ENCODE measurements at regions not wholly inside any gene's neighbourhood (a gene's known extent, or its start where the extent isn't known, plus 50 kb on each side); places are given as distances from the start of the nearest gene placed in this dataset.
"Not testable (repeated sequence)": the region's sequence is repeated elsewhere in the genome, so short reads cannot be mapped to it uniquely, and the experiment has no call there.

DNA sequence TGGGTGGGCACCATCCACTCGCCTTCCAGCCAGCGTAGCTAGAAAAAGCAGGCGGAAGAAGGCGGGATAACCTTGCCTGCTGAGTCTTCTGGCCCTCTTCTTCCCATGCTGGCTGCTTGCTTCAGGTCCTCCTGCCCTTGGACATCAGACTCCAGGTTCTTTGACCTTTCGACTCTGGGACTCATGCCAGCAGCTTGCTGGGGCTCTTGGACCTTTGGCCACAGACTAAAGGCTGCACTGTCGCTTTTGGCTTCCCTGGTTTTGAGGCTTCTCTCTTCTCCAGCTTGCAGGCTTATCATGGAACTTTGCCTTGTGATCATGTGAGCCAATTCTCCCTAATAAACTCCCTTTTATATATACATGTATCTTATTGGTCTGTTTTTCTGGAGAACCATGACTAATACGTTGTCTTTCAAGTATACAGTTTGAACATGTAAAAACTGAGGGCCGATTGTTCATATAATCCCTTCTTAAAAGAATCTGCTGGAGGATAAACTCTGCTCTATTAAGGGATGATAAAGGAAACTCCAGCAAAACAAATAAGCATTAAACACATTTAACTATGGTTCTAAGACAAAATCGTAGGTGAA, 116.6 kb upstream of the LCORL start:
- DNase-seq (ENCODE audit: low read depth), result no peak

DNA sequence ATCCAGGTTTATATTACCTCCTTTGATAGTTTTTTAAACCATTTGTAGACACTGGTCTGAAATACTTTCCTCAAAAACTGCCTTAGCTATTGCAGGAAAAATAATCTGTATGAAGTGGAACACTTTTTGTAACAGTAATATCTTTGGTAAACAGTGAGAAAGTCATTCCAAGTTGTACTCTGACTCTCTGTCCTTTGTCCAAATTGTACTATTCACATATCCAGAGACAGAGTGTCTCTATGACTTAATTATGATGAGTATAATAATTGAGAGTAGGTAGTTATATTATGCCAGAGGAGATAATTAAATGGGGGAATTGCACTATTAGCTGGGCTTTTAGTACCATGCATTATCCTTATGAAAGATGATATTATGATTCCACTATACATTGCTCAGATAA, 112.6 kb upstream of the LCORL start:
- no peak for DNase-seq (ENCODE audit: low read depth)

DNA sequence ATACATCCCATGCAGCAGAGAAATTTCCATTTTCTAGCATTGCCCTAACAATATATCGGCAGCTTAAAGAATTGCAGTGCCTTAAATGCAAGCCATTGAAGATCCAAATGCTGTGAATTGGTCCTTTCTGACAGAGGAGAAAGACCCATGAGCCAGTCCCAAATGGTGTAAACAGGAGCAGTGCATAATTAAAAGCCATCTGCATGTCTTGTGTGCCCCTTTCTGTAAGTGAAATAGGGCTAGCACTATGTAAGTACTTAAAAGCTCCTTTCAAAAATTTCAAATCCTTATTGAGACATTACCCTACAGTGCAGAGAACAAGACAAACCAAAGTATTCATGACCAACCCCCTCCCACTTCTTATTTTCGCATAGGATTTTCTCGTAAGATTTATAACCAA, 108.7 kb upstream of the LCORL start:
- DNase-seq (ENCODE audit: low read depth), result no peak

DNA sequence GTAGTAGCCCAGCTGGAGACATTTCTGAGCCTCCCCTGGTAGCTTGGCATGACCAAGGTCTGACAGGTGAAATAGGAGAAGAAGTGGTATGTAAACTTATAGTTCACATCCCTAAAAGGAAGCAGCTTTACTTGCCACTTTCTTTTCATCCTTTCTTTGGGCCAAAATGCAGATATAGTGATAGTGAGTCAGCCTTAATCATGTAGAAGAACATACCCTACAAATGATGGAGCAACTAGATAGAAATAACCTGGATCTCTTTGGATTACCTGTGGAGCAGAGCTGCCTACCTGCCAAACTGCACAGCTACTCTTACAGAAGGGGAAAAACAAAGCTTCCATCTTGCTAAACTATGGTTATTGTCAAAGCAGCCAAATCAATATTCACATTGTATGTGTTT, 106.7 kb upstream of the LCORL start:
- no peak for DNase-seq (ENCODE audit: low read depth)

DNA sequence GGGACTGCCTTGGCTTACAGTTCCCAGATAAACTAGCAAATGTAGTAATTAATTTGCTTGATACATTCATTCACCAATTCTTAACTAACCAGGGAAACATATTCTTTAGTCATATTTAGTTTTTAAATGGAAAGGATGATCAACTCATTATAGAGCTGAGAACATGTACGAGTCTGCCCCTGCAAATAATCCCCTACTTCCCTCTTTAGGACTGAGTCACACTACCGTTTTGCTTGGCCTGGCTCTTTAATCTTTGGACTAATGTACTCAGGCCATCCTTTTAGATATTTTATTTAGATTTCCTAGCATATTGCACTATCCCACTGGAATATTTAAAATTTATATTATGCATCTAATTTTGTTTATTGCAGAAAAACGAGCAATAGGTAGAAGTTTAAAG, 105.5 kb upstream of the LCORL start:
- DNase-seq (ENCODE audit: low read depth), result no peak

DNA sequence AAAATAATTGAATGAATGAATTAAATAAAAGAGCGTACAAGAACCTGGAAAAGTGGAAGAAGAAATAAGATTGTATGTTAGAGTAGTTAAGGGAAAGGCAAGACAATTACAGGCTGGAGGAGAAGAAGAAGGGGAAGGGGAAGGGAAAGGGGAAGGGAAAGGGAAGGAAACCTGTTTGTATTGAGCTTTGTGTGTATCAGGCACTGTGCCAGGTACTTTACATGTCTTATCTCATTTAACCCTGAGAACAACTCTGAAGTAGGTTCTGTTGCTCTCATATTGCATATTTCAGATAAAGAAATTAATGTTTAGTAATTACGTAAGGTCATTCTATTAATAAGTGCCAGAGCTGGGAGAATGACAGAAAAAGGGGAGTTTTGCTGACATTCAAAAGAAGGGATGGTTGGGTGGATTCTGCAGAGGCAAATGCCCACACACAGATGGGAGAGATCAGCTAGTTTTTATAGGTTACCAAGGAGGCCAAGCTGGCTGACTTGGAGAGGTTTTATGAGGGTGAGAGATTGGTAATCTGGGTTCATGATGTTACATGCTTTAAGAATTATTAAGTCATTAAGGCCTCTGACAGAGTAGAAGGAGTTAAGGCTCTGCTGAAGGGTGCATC, 92.3 kb upstream of the LCORL start:
- DNase-seq (ENCODE audit: low read depth), result no peak

DNA sequence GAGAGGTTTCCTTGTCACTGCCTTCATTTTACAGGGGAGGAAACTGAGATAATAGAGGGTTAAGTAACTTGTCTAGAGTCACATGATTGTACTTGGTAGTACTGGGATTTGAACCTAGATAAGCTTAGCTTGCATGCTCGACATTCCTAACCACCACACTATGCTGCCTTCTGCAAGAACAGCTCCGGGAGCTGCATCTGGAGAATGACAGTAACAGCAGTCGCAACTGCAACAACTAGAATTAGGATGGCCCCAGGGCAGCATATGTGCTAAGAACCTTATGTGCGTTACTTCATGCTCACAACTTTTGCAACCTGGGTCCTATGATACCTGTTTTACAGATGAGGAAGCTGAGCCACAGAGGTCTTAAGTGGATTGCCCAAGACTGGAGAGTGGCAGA, 89.5 kb upstream of the LCORL start:
- no peak for DNase-seq (ENCODE audit: low read depth)

DNA sequence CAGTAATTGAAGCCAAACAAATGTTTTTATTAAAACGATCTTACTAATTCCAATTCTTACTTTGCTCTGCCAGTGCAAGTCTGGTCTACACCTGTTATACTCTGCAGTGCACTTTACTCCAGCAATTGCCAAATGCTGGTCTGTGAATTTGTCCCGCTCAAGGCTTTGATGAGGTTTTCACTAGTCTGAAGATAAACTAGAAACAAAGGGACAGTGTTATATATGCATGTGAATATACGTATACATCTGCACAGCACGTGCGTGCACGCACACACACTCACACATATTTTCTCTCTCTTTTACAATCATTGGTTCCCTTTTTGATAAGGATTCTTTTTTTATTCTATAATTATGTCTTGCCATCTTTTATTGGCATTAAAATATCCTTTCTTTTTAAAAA, 88.5 kb upstream of the LCORL start:
- no peak for DNase-seq (ENCODE audit: low read depth)

DNA sequence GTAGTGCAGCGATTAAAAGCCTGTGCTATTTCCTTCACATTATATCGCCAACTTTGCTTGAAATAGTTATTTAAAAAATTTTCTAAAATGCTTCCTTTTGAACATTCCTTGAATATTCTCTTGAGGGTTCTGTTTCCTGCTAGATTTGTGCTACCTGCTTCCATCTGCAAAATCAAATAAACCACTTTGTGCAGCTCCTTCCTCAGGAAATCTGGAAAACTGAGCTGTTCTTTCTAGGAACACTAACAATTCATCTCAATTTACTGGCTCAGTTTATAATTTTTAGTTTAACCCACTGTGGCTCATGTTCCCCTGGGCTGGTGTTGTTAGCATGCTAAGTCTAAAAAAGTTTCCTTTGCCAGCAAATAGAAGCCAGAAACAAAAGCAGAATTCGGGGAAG, 88.1 kb upstream of the LCORL start:
- DNase-seq (ENCODE audit: low read depth), result no peak

DNA sequence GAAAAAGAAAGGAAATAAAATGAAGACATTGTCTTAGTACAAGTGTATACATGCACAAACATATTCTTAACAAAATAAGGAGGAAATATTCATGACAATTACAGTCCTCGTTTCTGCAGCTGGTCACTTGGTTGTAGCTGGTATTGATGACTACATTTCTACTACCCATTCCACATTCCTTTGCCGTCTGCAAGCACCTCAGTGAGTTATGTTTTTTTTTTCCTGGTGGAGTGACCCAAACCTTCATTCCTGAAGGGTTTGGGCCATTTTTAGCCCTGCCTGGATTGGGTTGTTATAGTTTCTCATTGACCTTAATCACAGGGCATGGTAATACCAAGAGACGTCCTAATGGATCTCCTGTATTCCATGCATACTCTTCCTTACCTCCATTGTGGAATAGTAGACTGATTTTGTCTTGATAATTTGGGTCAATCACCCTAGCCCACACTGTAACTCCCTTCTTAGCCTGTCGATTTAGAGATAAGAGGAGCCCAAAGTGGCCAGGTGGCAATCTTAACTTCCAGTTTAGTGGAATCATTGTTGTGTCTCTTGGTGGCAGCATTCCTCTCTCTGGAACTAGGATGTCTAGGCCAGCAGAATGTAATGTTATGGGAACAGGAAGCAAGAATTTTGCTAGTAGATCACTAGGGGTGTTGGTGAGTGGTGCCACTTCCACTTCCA, 86.4 kb upstream of the LCORL start:
- not testable (repeated sequence) for DNase-seq (ENCODE audit: low read depth)

DNA sequence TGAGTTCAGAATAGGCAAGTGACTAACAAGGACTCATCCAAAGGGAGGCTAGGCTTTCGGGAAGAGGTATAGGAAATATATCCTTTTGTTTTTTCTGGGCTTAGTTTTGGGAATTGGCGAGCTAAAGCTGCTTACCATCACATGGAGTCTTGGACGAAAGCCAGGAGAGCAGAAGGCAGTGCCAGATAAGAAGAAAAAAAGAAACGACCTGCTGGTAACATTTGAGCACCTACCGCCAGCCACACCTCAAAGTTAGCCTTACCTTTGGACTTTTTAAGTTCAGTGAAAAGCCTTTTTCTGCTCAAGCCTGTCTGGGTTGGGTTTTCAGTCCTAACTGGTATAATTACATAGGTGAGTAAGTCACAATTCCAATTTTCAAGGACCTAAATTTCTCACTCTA, 85.1 kb upstream of the LCORL start:
- no peak for DNase-seq (ENCODE audit: low read depth)

DNA sequence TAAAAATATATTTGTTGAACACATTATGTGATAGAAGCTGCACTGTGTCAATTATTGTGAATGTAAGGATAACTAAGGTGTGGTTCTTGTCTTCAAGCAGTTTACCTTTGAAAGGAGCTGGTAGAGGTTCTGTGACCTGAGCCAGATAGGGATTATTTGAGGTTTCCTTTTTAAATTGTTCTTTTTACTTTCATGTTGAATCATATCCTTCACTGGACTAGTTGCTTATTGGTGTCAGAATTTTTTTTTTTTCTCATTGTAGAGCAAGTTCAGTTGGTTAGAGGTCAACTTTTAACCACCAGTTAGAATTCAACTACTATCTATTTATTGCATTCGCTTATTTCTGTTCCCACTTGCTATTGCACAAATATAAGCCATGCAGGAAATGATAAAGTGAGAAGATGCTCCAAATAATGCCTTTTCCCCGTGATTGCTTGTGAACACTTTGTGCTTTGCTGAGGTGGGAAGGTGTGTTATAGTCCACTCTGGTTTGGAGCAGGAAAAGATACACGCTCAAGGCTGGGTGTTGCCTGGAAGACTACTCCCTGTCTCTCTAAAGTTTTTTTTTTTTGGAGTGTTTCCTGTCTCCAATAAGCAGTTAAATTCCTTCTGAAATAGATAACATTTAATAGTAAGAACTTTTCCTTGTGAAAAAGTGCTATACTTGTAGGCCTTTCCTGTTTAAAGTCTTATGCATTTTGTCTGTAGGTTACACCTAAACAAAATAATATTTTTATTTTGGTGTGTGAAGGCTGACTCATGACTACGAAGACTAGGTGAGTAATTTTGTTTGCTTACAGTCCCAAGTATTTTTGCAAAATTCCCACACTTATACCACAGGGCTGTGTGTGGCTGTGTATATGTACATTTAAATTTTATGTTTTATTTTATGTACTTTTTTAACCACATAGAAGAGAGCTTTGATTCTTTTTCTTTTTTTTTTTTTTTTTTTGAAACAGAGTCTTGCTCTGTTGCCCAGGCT, 83.8 kb upstream of the LCORL start:
- DNase-seq (ENCODE audit: low read depth), result no peak

DNA sequence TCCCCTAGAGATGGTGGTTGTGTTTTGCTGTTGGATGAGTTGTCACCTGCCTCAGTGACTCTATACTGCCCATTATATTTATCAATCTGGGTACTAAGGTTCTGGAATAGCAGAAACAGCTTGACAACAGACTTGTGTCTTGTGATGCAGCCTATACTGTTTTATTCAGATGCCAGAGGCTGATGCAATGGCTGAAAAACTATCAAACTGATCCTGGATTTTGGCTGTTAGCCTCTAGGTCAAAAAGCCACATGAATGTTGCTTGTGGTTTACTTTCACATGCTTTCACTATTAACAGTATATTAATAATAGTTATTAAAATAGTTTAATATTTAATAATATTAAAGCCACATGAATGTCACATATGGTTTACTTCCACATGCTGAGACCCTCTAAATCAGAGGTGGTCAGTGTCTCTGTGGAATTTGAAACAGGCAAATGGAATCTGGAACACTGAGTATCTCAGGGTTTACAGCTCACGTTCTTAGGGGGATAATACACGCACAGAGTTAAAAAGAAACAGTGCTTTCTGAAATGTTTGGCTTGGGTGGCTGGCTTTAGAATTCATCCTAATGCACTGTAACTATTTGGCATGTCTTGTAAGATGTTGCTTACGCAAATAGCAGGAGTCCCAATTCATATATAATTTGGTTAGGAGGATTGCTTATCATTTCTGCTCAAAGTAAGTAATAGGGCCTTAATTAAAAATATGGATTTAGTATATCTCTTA, 82.5 kb upstream of the LCORL start:
- no peak for DNase-seq (ENCODE audit: low read depth)

DNA sequence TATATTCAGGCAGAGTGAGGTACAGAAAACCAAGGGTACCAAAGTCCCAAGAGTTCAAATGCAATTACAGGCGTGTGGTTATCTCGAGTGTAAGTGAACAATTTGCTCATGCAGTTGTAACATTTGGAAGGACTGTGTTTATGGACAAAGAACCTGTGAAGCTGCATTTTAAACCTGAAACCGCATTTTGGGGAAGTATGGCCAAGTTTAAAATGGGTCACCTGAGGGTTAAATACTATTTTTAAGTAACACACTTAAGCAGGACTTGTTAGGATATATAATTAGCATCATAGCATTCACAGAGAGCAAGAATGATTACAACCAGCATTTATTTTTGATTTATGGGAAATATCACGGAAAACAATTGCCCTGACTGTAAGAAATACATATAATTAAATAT, 79.1 kb upstream of the LCORL start:
- no peak for DNase-seq (ENCODE audit: low read depth)

DNA sequence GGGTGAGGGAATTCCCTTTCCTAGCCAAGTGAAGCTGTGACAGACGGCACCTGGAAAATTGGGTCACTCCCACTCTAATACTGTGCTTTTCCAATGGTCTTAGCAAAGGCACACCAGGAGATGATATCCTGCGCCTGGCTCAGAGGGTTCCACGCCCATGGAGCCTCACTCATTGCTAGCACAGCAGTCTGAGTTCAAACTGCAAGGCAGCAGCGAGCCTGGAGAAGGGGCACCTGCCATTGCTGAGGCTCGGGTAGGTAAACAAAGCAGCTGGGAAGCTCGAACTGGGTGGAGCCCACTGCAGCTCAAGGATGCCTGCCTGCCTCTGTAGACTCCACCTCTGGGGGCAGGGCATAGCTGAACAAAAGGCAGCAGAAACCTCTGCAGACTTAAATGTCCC, 68.9 kb upstream of the LCORL start:
- DNase-seq (ENCODE audit: low read depth), result not testable (repeated sequence)

DNA sequence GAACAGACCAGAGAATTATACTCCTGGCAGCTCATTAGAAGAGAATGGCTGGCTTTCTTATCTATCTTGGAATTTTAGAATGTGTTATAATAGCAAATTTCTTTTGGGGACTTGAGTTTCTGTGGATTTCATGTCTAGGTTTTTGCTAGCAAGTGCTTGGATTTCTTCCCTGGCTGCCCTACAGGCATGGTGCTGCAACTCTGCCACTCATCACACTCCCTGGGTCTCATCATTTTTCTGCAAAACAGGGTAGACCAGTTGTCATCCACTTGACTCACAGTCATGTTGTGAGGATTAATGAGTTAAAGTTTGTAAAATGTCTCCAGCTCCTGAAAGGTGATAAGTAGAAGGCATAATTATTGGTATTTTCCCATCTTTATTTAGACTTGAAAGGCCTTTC, 60.7 kb upstream of the LCORL start:
- no peak for DNase-seq (ENCODE audit: low read depth)

DNA sequence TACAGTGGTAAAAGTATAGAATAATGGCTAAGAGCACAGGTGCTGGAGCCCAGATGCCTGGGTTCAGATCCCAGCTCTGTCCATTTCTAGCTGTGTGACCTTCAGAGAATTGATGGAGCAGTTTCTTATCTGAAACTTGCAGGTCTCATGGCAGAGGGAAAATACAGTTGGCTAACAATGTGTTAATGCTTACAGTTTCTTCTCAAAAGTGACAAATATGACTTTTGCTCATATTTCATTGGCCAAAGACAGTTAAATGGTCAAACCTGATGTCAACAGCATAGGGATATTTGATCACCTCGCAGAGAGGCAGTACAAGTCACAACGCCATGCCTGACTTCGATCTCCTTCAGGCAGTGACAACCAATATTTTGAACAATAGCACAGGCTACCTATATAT, 60.2 kb upstream of the LCORL start:
- DNase-seq (ENCODE audit: low read depth), result no peak

DNA sequence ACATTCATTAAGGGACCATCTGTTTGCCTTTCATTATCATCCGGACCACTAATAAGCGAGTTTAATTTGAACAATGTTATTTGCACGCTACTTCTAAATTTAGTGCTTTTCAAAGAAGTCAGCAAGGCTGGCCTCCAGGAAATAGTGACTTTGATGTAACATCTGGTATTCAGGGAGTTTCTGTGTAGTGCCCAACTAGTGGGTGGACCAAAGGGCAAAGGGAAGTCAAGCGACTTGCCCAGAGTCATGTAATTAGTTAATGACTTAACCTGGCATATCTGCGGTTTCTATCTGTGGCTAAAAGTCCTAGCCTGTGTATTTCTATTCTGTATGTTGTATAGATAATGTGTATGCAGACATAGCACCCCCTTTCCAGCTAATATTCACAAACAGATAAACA, 56.3 kb upstream of the LCORL start:
- no peak for DNase-seq (ENCODE audit: low read depth)

DNA sequence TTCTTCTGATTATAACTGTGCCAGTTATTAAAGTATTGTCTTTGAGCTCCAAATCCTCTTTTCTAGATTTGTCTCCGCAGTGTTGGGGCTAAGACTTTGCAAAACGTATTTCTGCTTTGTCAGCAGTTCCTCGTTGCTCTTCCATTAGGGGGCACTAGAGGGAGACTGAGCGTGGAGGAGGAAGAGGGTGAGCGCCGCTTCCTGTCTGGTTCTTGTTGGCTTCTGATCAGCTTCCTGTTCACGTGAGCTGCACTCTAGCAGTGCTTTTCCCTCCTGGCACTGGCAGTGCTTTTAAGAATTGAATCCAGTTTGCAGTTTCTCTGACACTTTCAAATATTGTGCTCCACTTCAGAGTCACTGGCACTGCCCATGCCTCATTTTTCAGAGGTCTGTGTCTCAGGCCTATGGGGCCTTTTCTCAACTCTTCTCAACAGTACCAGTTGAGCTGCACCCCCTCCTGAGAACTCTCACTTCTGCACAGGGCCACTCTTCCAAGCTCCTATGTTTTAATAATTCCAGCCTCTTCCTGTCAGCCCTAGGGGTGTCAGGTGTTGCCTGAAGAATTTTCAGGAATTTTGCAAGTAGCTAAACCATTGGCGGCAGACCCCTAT, 54.4 kb upstream of the LCORL start:
- DNase-seq (ENCODE audit: low read depth), result peak; percentile 3

DNA sequence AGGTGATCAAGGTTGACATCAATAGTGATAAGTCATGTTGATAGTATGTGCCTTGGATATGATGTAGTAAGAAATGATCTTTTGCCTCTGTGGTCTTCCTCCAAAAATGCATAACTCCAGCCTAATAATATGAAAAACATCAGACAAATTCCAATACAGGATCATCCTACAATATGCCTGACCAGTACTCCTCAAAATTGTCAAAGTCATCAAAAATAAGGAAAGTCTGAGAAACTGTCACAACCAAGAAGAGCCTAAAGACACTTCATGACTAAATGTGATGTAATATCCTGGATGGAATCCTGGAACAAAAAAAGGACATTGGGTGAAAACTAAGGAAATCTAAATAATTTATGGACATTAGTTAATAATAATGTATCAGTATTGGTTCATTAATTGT, 50.3 kb upstream of the LCORL start:
- no peak for DNase-seq (ENCODE audit: low read depth)
